K562 (cell line): ENCODE measurements at regions not wholly inside any gene's neighbourhood (a gene's known extent, or its start where the extent isn't known, plus 50 kb on each side); places are given as distances from the start of the nearest gene placed in this dataset.

ENCODE experiments used
- CTCF ChIP-seq, 3 experiments: IDR thresholded peaks in 2 of 3; conservative IDR thresholded peaks in 1 of 3; 2 replicates each; pipeline ENCODE4 v1.5.1; 2011 to 2012; ENCODE audit warnings: low read length in 3 of 3, mild to moderate bottlenecking in 3 of 3, control low read depth in 2 of 3, improper control_type of control experiment in 1 of 3, inconsistent platforms in 1 of 3, low read depth in 1 of 3, mixed read lengths in 1 of 3, moderate library complexity in 1 of 3; ENCODE audit not compliant: insufficient read depth in 2 of 3
- ELF4 ChIP-seq: fragments of 450-650 bp; formaldehyde crosslinking; IDR thresholded peaks from 2 replicates; pipeline ENCODE4 v1.4.0; 2022; ENCODE audit warnings: missing genetic modification characterization
- EP300 ChIP-seq: IDR thresholded peaks from 2 replicates; pipeline ENCODE4 v1.6.1; 2012; ENCODE audit warnings: low read length, improper control_type of control experiment
- EZH2 ChIP-seq: IDR thresholded peaks from 2 replicates; pipeline ENCODE4 v1.6.1; 2012; ENCODE audit warnings: low read depth, mild to moderate bottlenecking, inconsistent platforms, low read length, borderline replicate concordance
- HCFC1 ChIP-seq: IDR thresholded peaks from 2 replicates; pipeline ENCODE4 v1.6.1; 2012; ENCODE audit warnings: low read depth, low read length, improper control_type of control experiment
- MYBL2 ChIP-seq, 2 experiments: fragments of 450-650 bp in 1 of 2; sonication (generic) in 1 of 2; formaldehyde crosslinking in 1 of 2; IDR thresholded peaks; 2 replicates each; pipeline versions ENCODE4 v1.6.1 to v1.8.1; 2017 to 2022; ENCODE audit warnings: borderline replicate concordance in 1 of 2, inconsistent platforms in 1 of 2, low read depth in 1 of 2, mild to moderate bottlenecking in 1 of 2, missing genetic modification reagents in 1 of 2, moderate library complexity in 1 of 2
- MYNN ChIP-seq, 2 experiments: sonication (generic); formaldehyde crosslinking in 1 of 2; IDR thresholded peaks; 2 replicates each; pipeline versions ENCODE4 v1.5.0 to v1.6.1; 2016 to 2020; ENCODE audit warnings: antibody characterized with exemption in 1 of 2, missing genetic modification reagents in 1 of 2
- POLR2AphosphoS5 ChIP-seq: IDR thresholded peaks from 2 replicates; pipeline ENCODE4 v1.6.1; 2011; ENCODE audit warnings: mild to moderate bottlenecking, low read depth, low read length, moderate library complexity; ENCODE audit not compliant: control insufficient read depth, insufficient read depth
- PREB ChIP-seq: sonication (generic); formaldehyde crosslinking; IDR thresholded peaks from 2 replicates; pipeline ENCODE4 v1.8.1; 2023; ENCODE audit warnings: mild to moderate bottlenecking, missing genetic modification reagents
- THRA ChIP-seq: fragments of 450-650 bp; IDR thresholded peaks from 2 replicates; pipeline ENCODE4 v1.6.1; 2017; ENCODE audit warnings: mild to moderate bottlenecking, moderate library complexity
- ZNF146 ChIP-seq: IDR thresholded peaks from one replicate; pipeline ENCODE4 v1.6.1; 2018; ENCODE audit warnings: missing compliant biosample characterization; ENCODE audit not compliant: unreplicated experiment
- ZNF398 ChIP-seq: fragments of 250-450 bp; sonication (Bioruptor Pico); IDR thresholded peaks from 2 replicates; pipeline ENCODE4 v1.8.0; 2021; ENCODE audit warnings: moderate library complexity, mild to moderate bottlenecking, inconsistent platforms
- ZNF518B ChIP-seq: fragments of 250-450 bp; sonication (Bioruptor Pico); IDR thresholded peaks from 2 replicates; pipeline ENCODE4 v1.5.0; 2021; ENCODE audit warnings: mild to moderate bottlenecking, moderate library complexity
- ZSCAN29 ChIP-seq: fragments of 450-650 bp; IDR thresholded peaks from 2 replicates; pipeline ENCODE4 v1.6.1; 2017

GRCh38 chr6:147922799-147923198, 414.3 kb downstream of the SAMD5 start:
- TF ChIP-seq ELF4 (CRISPR knock-in tag) (no peak), POLR2AphosphoS5 (no peak), EP300 (no peak), THRA (no peak), MYBL2 (IDR thresholded peaks at IDR 0.05; ENCODE audit: low read depth) (no peak), MYBL2 (CRISPR knock-in tag; IDR thresholded peaks at IDR 0.05; ENCODE audit: borderline replicate concordance) (no peak), ZSCAN29 (no peak), HCFC1 (no peak), CTCF (IDR thresholded peaks at IDR 0.05 in 2 of 3, conservative IDR thresholded peaks at IDR 0.05 in 1 of 3; ENCODE audit: insufficient read depth in 2 of 3, low read depth in 1 of 3, low read length in 3 of 3) (no peak), ZNF518B (CRISPR knock-in tag) (no peak), EZH2 (no peak), MYNN (IDR thresholded peaks at IDR 0.05) (no peak), MYNN (CRISPR knock-in tag; IDR thresholded peaks at IDR 0.05) (no peak), ZNF146 (no peak), PREB (CRISPR knock-in tag) (no peak), ZNF398 (CRISPR knock-in tag) (no peak)
